Body of pancreas (tissue), 4 donors: ENCODE measurements at regions not wholly inside any gene's neighbourhood (a gene's known extent, or its start where the extent isn't known, plus 50 kb on each side); places are given as distances from the start of the nearest gene placed in this dataset.

Experiments
- ATAC-seq: fragments of 150-250 bp; one replicate; pipeline ENCODE4 v1.9.1; 2016
- DNase-seq, 4 donors: peaks; one replicate each; pipeline ENCODE4 v3.0.0-alpha.2; 2019
- H3K27ac ChIP-seq, 4 donors: fragments of 200-600 bp; sonication (generic); 1 replicate in 3 of 4; 2 replicates in 1 of 4; pipeline versions ENCODE4 v1.5.1 to v1.6.1; 2016 to 2019; ENCODE audit warnings: mild to moderate bottlenecking in 1 of 4, mixed read lengths in 1 of 4, moderate library complexity in 1 of 4
- H3K27me3 ChIP-seq, 2 donors: fragments of 200-600 bp; sonication (generic); one replicate each; pipeline ENCODE4 v1.6.0; 2016; ENCODE audit warnings: mild to moderate bottlenecking in 1 of 2
- H3K36me3 ChIP-seq, 2 donors: fragments of 200-600 bp; sonication (generic); replicated peaks in 1 of 2; 2 replicates each; pipeline ENCODE4 v1.5.1; 2016; ENCODE audit warnings: low read depth in 2 of 2; ENCODE audit not compliant: insufficient read depth in 1 of 2
- H3K4me1 ChIP-seq: fragments of 200-600 bp; sonication (generic); one replicate; pipeline ENCODE4 v1.6.0; 2016
- H3K4me3 ChIP-seq, 2 donors: fragments of 200-600 bp; sonication (generic); 1 replicate in 1 of 2; 2 replicates in 1 of 2; pipeline ENCODE4 v1.5.1; 2016 to 2019
- H3K9me3 ChIP-seq, 3 donors: fragments of 200-600 bp; sonication (generic); 1 replicate in 2 of 3; 2 replicates in 1 of 3; pipeline ENCODE4 v1.5.1; 2016
- CTCF ChIP-seq, 7 experiments: fragments of 450-650 bp in 4 of 7; fragments of 200-600 bp in 3 of 7; sonication (generic) in 3 of 7; IDR thresholded peaks; one replicate each; pipeline ENCODE4 v1.5.1; 2016 to 2019; ENCODE audit warnings: antibody characterized with exemption in 7 of 7
- POLR2A ChIP-seq, 3 donors: fragments of 450-650 bp; IDR thresholded peaks; one replicate each; pipeline ENCODE4 v1.6.1; 2016; ENCODE audit warnings: antibody characterized with exemption in 3 of 3, mild to moderate bottlenecking in 2 of 3
- WGBS, 2 donors: methylation state at CpG; one replicate each; pipeline ENCODE4 v1.1.5; 2017; 5-methylcytosine and 5-hydroxymethylcytosine counted together
- intact Hi-C: fragments of 100-400 bp; cut with DNase I; formaldehyde crosslinking; loops from one replicate; pipeline ENCODE4 v1.15.1; 2023

- Histone ChIP-seq H3K4me3 (no peak overlapping the region), H3K36me3 (no peaks in the 10 kb centered on the region), H3K27ac (no peak overlapping the region), H3K4me1 (no peaks in the 10 kb centered on the region), H3K27me3 (no peaks in the 10 kb centered on the region), H3K9me3 (no peaks in the 10 kb centered on the region)
- WGBS, 2 donors, result 52 to 62% methylated on average over 3 of the region's 3 CpGs
- no peak for ATAC-seq
- intact Hi-C loops, result no loop called here
- DNase-seq, result no peak
- TF ChIP-seq POLR2A (IDR thresholded peaks at IDR 0.05) (no peak), CTCF (IDR thresholded peaks at IDR 0.05) (no peak)
Measured at GRCh38 chr12:82146740-82147139, 211.4 kb downstream of the CCDC59 start.

GRCh38 chr12:82144505-82144904, 213.7 kb downstream of the CCDC59 start:
- 17 to 27% methylated on average over 1 of the region's 1 CpG for WGBS, 2 donors

GRCh38 chr12:82132390-82132789, 225.8 kb downstream of the CCDC59 start:
- no peaks in the 10 kb centered on the region for H3K4me1 ChIP-seq
- intact Hi-C loops, result no loop called here

More at GRCh38 chr12:82144505-82144904, 213.7 kb downstream of the CCDC59 start:
- no peak overlapping the region for H3K27ac ChIP-seq
- H3K9me3 ChIP-seq, result no peaks in the 10 kb centered on the region
- intact Hi-C loops, result no loop called here
- H3K27me3 ChIP-seq, result no peaks in the 10 kb centered on the region
- no peaks in the 10 kb centered on the region for H3K36me3 ChIP-seq
- TF ChIP-seq CTCF (IDR thresholded peaks at IDR 0.05) (no peak), POLR2A (IDR thresholded peaks at IDR 0.05) (no peak)
- DNase-seq (no peak), ATAC-seq (no peak)
- H3K4me1 ChIP-seq, result no peaks in the 10 kb centered on the region
- H3K4me3 ChIP-seq, result no peak overlapping the region

GRCh38 chr12:82130762-82131161, 227.4 kb downstream of the CCDC59 start:
- TF ChIP-seq CTCF (IDR thresholded peaks at IDR 0.05) (no peak), POLR2A (IDR thresholded peaks at IDR 0.05) (no peak)
- intact Hi-C loops, result no loop called here
- H3K4me3 ChIP-seq, result no peak overlapping the region
- no peak overlapping the region for H3K27ac ChIP-seq
- DNase-seq (no peak), ATAC-seq (no peak)
- H3K4me1 ChIP-seq, result no peaks in the 10 kb centered on the region
- no peaks in the 10 kb centered on the region for H3K9me3 ChIP-seq
- no peaks in the 10 kb centered on the region for H3K27me3 ChIP-seq
- H3K36me3 ChIP-seq, result no peaks in the 10 kb centered on the region

More at GRCh38 chr12:82132390-82132789, 225.8 kb downstream of the CCDC59 start:
- H3K27ac ChIP-seq, result no peak overlapping the region
- no peak overlapping the region for H3K4me3 ChIP-seq
- ATAC-seq, result no peak
- TF ChIP-seq CTCF (IDR thresholded peaks at IDR 0.05) (no peak), POLR2A (IDR thresholded peaks at IDR 0.05) (no peak)
- 81 to 88% methylated on average over 3 of the region's 3 CpGs for WGBS, 2 donors
- no peaks in the 10 kb centered on the region for H3K27me3 ChIP-seq
- peaks cover 0 to 8% (median 0%) of the 10 kb centered on the region in 3 donors for H3K9me3 ChIP-seq
- no peaks in the 10 kb centered on the region for H3K36me3 ChIP-seq
- DNase-seq, result no peak

GRCh38 chr12:82124711-82125380, 233.3 kb downstream of the CCDC59 start:
- H3K27ac ChIP-seq, result no peak overlapping the region
- 41 to 55% methylated on average over 2 of the region's 2 CpGs for WGBS, 2 donors
- no peak overlapping the region for H3K4me3 ChIP-seq
- no peaks in the 10 kb centered on the region for H3K27me3 ChIP-seq
- no peaks in the 10 kb centered on the region for H3K4me1 ChIP-seq
- no peak for ATAC-seq
- no peak for DNase-seq
- H3K36me3 ChIP-seq, result no peaks in the 10 kb centered on the region
- H3K9me3 ChIP-seq, result no peaks in the 10 kb centered on the region
- TF ChIP-seq CTCF (IDR thresholded peaks at IDR 0.05) (no peak), POLR2A (IDR thresholded peaks at IDR 0.05) (no peak)
- intact Hi-C loops, result no loop called here
